IMR-90 (cell line): ENCODE measurements at regions not wholly inside any gene's neighbourhood (a gene's known extent, or its start where the extent isn't known, plus 50 kb on each side); places are given as distances from the start of the nearest gene placed in this dataset.

Experiments used
- ATAC-seq: fragments of 200-7000 bp; cut with Tn5 transposase; 2 replicates; pipeline ENCODE4 v1.9.1; 2020; ENCODE audit warnings: low read depth, mild to moderate bottlenecking, moderate library complexity
- BruUV-seq: library from RNA; stranded (reverse); fragments of 400-500 nt; replicated peaks from 2 replicates; lab custom pipeline; 2021; lab: Mats Ljungman, UMichigan
- CTCF ChIA-PET: fragments of 300-600 bp; formaldehyde crosslinking; extraction: SDS; loops from one replicate; lab custom pipeline; 2021; ENCODE audit warnings: antibody characterized with exemption; lab: Yijun Ruan, JAX
- POLR2A ChIA-PET: fragments of 300-600 bp; sonication (Branson Sonifier 250); formaldehyde crosslinking; loops from one replicate; lab custom pipeline; 2022; ENCODE audit warnings: antibody characterized with exemption; ENCODE audit not compliant: unreplicated experiment; lab: Charles Lee
- DNase-seq: peaks from one replicate; pipeline ENCODE4 v3.0.0; 2013
- H2AFZ ChIP-seq: replicated peaks from 2 replicates; pipeline ENCODE3; 2013; ENCODE audit warnings: low read length, mild to moderate bottlenecking; ENCODE audit not compliant: poor library complexity
- H2AK5ac ChIP-seq: 2 replicates; pipeline ENCODE4 v1.6.1; 2013; ENCODE audit warnings: low read depth, low read length, inconsistent platforms
- H2AK9ac ChIP-seq: replicated peaks from 2 replicates; pipeline ENCODE3; 2013; ENCODE audit warnings: mild to moderate bottlenecking, low read depth, low read length, moderate library complexity; ENCODE audit not compliant: poor library complexity
- H2BK120ac ChIP-seq: 2 replicates; pipeline ENCODE4 v1.6.1; 2013; ENCODE audit warnings: low read depth, low read length, inconsistent platforms
- H2BK15ac ChIP-seq: 3 replicates; pipeline ENCODE4 v1.6.1; 2013; ENCODE audit warnings: low read depth, low read length, inconsistent platforms
- H2BK20ac ChIP-seq: 2 replicates; pipeline ENCODE4 v1.6.1; 2013; ENCODE audit warnings: low read depth, mild to moderate bottlenecking, inconsistent platforms, low read length, moderate library complexity
- H2BK5ac ChIP-seq: 2 replicates; pipeline ENCODE4 v1.6.1; 2013; ENCODE audit warnings: mild to moderate bottlenecking, low read depth, low read length, inconsistent platforms; ENCODE audit not compliant: poor library complexity, severe bottlenecking
- H3K14ac ChIP-seq: replicated peaks from 2 replicates; pipeline ENCODE4 v1.6.1; 2013; ENCODE audit warnings: low read depth, low read length, inconsistent platforms
- H3K18ac ChIP-seq: 2 replicates; pipeline ENCODE4 v1.6.1; 2013; ENCODE audit warnings: low read depth, low read length, control low read depth
- H3K23ac ChIP-seq: 2 replicates; pipeline ENCODE4 v1.6.1; 2013; ENCODE audit warnings: low read depth, low read length, inconsistent platforms
- H3K27ac ChIP-seq: 2 replicates; pipeline ENCODE4 v1.5.1; 2013; ENCODE audit warnings: mild to moderate bottlenecking, control low read depth, low read length; ENCODE audit not compliant: insufficient read depth
- H3K27me3 ChIP-seq: 2 replicates; pipeline ENCODE4 v1.6.1; 2013; ENCODE audit warnings: low read length; ENCODE audit not compliant: control insufficient read depth, insufficient read depth
- H3K36me3 ChIP-seq: 2 replicates; pipeline ENCODE4 v1.6.1; 2013; ENCODE audit warnings: low read length, mixed read lengths; ENCODE audit not compliant: control insufficient read depth, insufficient read depth
- H3K4ac ChIP-seq: 2 replicates; pipeline ENCODE4 v1.6.1; 2013; ENCODE audit warnings: low read depth, low read length, inconsistent platforms
- H3K4me1 ChIP-seq: 2 replicates; pipeline ENCODE4 v1.6.1; 2013; ENCODE audit warnings: low read length, mixed read lengths; ENCODE audit not compliant: control insufficient read depth, insufficient read depth
- H3K4me2 ChIP-seq: 2 replicates; pipeline ENCODE4 v1.6.1; 2013; ENCODE audit warnings: low read depth, mild to moderate bottlenecking, control low read depth, low read length, moderate library complexity
- H3K4me3 ChIP-seq: 2 replicates; pipeline ENCODE4 v1.5.1; 2013; ENCODE audit warnings: low read depth, mild to moderate bottlenecking, control low read depth, low read length, moderate library complexity; ENCODE audit not compliant: insufficient read depth
- H3K56ac ChIP-seq: 2 replicates; pipeline ENCODE4 v1.6.1; 2013; ENCODE audit warnings: low read length, inconsistent platforms; ENCODE audit not compliant: insufficient read depth; ENCODE audit errors: extremely low read depth
- H3K79me1 ChIP-seq, 2 experiments: 2 replicates each; pipeline ENCODE4 v1.6.1; 2013; ENCODE audit warnings: low read length in 2 of 2, inconsistent platforms in 1 of 2, low read depth in 1 of 2
- H3K9ac ChIP-seq: 2 replicates; pipeline ENCODE4 v1.6.1; 2013; ENCODE audit warnings: low read depth, low read length, control low read depth
- H3K9me1 ChIP-seq: 2 replicates; pipeline ENCODE4 v1.6.1; 2013; ENCODE audit warnings: low read length, inconsistent platforms; ENCODE audit not compliant: insufficient read depth
- H3K9me3 ChIP-seq: 2 replicates; pipeline ENCODE4 v1.6.1; 2013; ENCODE audit warnings: low read length; ENCODE audit not compliant: control insufficient read depth, insufficient read depth
- H4K20me1 ChIP-seq: 2 replicates; pipeline ENCODE4 v1.6.1; 2013; ENCODE audit warnings: low read length, inconsistent platforms; ENCODE audit not compliant: insufficient read depth
- H4K5ac ChIP-seq: 2 replicates; pipeline ENCODE4 v1.6.1; 2013; ENCODE audit warnings: mild to moderate bottlenecking, low read depth, low read length, control low read depth
- H4K8ac ChIP-seq, 2 experiments: 2 replicates each; pipeline ENCODE4 v1.6.1; 2013; ENCODE audit warnings: low read depth in 2 of 2, low read length in 2 of 2, control low read depth in 1 of 2, inconsistent platforms in 1 of 2
- H4K91ac ChIP-seq: 2 replicates; pipeline ENCODE4 v1.6.1; 2013; ENCODE audit warnings: low read depth, low read length, inconsistent platforms; ENCODE audit not compliant: insufficient read depth
- CEBPB ChIP-seq: IDR thresholded peaks from 2 replicates; pipeline ENCODE4 v1.6.1; 2012; ENCODE audit warnings: low read depth, low read length, improper control_type of control experiment
- CHD1 ChIP-seq: IDR thresholded peaks from 2 replicates; pipeline ENCODE4 v1.6.1; 2012; ENCODE audit warnings: low read depth, low read length, improper control_type of control experiment
- FOS ChIP-seq: fragments of 150-350 bp; IDR thresholded peaks from 2 replicates; pipeline ENCODE4 v1.6.1; 2016; ENCODE audit warnings: low read depth, low read length
- MAZ ChIP-seq: IDR thresholded peaks from 2 replicates; pipeline ENCODE4 v1.6.1; 2012; ENCODE audit warnings: low read depth, mild to moderate bottlenecking, low read length, improper control_type of control experiment, moderate library complexity, borderline replicate concordance
- NFE2L2 ChIP-seq: fragments of 150-350 bp; IDR thresholded peaks from 2 replicates; pipeline ENCODE4 v1.6.1; 2016; ENCODE audit warnings: low read depth, mild to moderate bottlenecking, low read length
- POLR2A ChIP-seq: IDR thresholded peaks from 2 replicates; pipeline ENCODE4 v1.6.1; 2012; ENCODE audit warnings: mild to moderate bottlenecking, low read depth, low read length
- WGBS, 2 experiments: methylation state at CpG; one replicate each; pipeline versions ENCODE4 v1.1.5 to v1.1.7; 2013; ENCODE audit warnings: missing lambda C conversion rate in 2 of 2; ENCODE audit not compliant: insufficient read length in 1 of 2; ENCODE audit errors: extremely low coverage in 2 of 2; 5-methylcytosine and 5-hydroxymethylcytosine counted together
- dilution Hi-C: fragments of 300-500 bp; cut with HindIII; formaldehyde crosslinking; loops from one replicate; pipeline ENCODE4 v1.14.3; 2018; ENCODE audit warnings: low sequenced_read_pairs; ENCODE audit not compliant: unreplicated experiment
- in situ Hi-C: fragments of 300-500 bp; cut with MboI; formaldehyde crosslinking; loops from 3 replicates; pipeline ENCODE4 v1.14.3; 2019; ENCODE audit warnings: low sequenced_read_pairs, inconsistent platforms, mixed read lengths
- intact Hi-C: fragments of 100-400 bp; cut with micrococcal nuclease; formaldehyde crosslinking; loops from 2 replicates; pipeline ENCODE4 v1.10.0; 2022
- TF ChIP-seq, protein P1 (sequence below): fragments of 150-350 bp; IDR thresholded peaks from 2 replicates; pipeline ENCODE4 v1.6.1; 2017; ENCODE audit warnings: mild to moderate bottlenecking, antibody characterized with exemption, low read length, low read depth

DNA sequence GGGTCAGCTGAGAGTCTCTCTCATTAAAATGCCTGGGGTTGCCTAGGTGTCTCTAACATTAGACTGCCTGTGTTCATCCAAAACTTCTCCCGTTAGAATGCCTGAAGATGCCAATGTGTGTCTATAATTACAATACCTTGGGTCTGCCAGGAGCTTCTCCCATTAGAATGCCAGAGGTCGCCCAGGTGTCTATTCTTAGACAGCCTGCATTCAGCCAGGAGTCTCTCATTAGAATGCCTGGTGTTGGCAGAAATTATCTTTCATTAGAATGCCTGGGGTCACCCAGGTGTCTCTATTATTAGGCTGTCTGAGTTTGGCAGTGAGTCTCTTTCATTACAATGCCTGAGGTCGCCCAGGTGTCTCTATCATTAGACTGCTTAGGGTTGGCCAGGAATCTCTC lies 1560.2 kb downstream of the UQCRFS1 start:
- H4K91ac ChIP-seq: no peak overlapping the region
- H4K20me1 ChIP-seq: no peaks in the 10 kb centered on the region
- H2AK5ac ChIP-seq: no peak overlapping the region
- no peak overlapping the region for H2BK120ac ChIP-seq
- H2BK15ac ChIP-seq: no peak overlapping the region
- no peak overlapping the region for H2AK9ac ChIP-seq
- no peak overlapping the region for H4K5ac ChIP-seq
- no peak overlapping the region for H3K56ac ChIP-seq
- no peak overlapping the region for H3K23ac ChIP-seq
- in situ Hi-C loops (no loop called here), intact Hi-C loops (no loop called here), dilution Hi-C loops (no loop called here)
- no peaks in the 10 kb centered on the region for H3K4me1 ChIP-seq
- no peak overlapping the region for H3K14ac ChIP-seq
- H3K27me3 ChIP-seq: no peaks in the 10 kb centered on the region
- no TSS peak for BruUV-seq
- H3K27ac ChIP-seq: no peak overlapping the region
- H4K8ac ChIP-seq: no peak overlapping the region
- no peak overlapping the region for H3K4me3 ChIP-seq
- DNase-seq (no peak), ATAC-seq (no peak)
- no peak overlapping the region for H2BK20ac ChIP-seq
- H3K9me1 ChIP-seq: no peaks in the 10 kb centered on the region
- no peaks in the 10 kb centered on the region for H3K79me1 ChIP-seq
- peaks cover 26% of the 10 kb centered on the region for H3K9me3 ChIP-seq
- H3K18ac ChIP-seq: no peak overlapping the region
- WGBS, 2 experiments: 50% methylated on average over 1 of the region's 3 CpGs; no CpG with 5 or more reads in 1 of the 2 experiments
- no peak overlapping the region for H2AFZ ChIP-seq
- TF ChIP-seq CEBPB (no peak), NFE2L2 (no peak), CHD1 (no peak), MAZ (no peak), POLR2A (no peak), FOS (no peak)
- TF ChIP-seq, protein P1, sequence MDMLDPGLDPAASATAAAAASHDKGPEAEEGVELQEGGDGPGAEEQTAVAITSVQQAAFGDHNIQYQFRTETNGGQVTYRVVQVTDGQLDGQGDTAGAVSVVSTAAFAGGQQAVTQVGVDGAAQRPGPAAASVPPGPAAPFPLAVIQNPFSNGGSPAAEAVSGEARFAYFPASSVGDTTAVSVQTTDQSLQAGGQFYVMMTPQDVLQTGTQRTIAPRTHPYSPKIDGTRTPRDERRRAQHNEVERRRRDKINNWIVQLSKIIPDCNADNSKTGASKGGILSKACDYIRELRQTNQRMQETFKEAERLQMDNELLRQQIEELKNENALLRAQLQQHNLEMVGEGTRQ: no peak
- ChIA-PET CTCF (no interaction called here), POLR2A (no interaction called here)
- no peak overlapping the region for H2BK5ac ChIP-seq
- no peak overlapping the region for H3K4ac ChIP-seq
- no peaks in the 10 kb centered on the region for H3K36me3 ChIP-seq
- H3K9ac ChIP-seq: no peak overlapping the region
- no peak overlapping the region for H3K4me2 ChIP-seq
